ENCODE measurements at regions not wholly inside any gene's neighbourhood (a gene's known extent, or its start where the extent isn't known, plus 50 kb on each side); places are given as distances from the start of the nearest gene placed in this dataset.
"Not testable (repeated sequence)": the region's sequence is repeated elsewhere in the genome, so short reads cannot be mapped to it uniquely, and the experiment has no call there.

DNA sequence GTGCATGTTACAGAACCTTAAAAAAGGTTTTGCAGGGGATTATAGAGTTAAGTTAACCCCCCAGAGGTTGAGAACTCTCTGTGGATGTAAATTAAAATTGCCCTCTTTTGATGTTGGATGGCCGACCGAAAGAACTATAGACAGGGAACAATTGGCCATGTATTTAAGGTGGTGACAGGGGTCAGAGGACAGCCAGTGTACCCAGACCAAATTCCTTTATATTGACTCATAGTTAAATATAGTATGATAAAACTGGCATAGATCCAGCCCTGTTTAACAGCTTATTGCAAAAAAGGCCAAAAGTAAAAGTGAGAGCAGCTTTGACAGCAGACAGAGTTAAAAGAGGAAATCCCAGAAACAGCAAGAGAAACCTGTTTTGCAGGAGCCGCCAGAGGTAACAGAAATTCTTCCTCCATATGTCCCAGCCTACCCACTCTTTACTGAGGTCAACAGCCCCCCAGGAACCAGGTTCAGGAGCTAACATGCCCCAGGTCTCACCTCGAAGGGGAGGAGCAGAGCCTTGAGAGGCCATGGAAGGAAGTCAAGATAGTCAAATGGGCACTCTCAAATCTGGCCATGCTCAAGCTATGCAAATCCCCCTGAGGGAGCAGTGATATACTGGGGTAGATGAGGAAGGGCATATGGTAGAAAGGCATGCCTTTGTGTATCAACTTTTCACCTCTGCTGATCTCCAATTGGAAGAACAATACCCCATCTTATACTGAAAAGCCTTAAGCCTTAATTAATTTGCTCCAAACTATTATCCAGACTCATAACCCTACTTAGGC lies 156.4 kb upstream of the COX7C start:
- DNase-seq, result no peak

DNA sequence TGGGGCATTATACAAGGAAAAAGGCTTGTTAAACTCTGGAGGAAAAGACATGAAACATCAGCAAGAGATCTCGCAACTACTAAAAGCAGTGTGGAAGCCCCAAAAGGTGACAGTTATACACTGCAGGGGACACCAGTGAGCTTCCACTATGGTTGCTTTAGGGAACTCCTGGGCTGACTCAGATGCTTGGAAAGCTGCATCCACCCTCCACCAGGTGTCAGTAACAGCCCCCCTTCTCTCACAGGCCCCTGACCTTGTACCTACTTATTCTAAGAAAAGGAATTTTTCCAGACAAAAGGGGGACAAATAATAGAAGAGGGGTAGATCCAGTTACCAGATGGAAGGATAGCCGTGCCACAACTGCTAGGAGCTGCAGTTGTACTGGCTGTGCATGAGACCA lies 154.4 kb upstream of the COX7C start:
- DNase-seq, result no peak

DNA sequence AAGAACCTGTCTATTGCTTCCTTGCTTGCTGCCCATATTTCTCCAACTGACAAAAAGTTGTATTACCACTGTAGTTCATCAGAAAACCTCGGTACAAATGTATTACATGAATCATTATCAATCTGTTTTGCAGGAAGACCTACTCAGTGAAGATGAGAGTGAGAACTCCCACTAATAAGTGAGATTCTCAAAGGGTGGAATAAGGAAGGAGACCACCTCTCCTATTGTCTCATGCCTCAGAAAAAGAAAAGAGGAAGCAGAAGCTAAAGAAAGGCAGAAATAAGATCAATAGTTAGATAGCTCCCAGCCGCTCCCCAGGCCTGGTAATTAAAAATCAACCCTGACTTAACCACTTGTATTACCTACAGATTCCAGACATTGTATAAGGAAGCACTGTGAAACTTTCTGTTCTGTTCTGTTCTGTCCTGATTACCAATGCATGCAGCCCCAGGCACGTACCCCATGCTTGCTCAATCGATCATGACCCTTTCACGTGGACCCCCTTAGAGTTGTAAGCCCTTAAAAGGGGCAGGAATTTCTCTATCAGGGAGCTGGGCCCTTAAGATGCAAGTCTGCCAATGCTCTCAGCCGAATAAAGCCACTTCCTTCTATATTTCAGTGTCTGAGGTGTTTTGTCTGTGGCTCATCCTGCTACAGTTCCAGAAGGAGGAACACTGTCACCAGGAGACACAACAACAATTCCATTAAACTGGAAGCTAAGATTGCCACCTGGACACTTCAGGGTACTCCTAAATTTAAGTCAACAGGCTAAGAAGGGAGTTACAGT lies 152.5 kb upstream of the COX7C start:
- DNase-seq, result no peak

DNA sequence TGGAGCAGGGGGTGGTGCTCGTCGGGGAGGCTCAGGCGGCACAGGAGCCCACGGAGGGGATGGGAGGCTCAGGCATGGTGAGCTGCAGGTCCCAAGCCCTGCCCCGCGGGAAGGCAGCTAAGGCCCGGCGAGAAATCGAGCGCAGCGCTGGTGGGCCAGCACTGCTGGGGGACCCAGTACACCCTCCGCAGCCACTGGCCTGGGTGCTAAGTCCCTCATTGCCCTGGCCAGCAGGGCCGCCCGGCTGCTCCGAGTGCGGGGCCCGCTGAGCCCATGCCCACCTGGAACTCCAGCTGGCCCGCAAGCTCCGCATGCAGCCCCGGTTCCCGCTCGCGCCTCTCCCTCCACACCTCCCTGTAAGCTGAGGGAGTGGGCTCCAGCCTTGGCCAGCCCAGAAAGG lies 151.0 kb upstream of the COX7C start:
- not testable (repeated sequence) for DNase-seq

DNA sequence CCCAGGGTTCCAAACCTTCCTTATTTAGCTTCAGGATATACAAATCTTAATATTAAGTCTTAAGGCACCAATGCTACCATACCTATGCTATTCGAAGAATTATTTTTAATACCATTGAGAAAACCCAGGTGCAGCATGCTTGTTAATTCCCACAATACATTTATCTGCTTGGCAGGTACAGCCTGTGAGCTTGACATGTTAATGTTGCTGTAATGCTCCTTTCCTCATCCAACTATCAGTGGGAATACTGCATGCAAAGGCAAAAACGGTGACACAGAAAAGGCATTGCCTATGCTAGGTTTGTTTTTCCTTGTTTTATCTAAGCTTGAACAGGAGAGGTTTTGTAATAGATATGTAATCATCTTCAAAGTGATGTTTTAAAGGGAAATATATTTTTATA lies 135.7 kb upstream of the COX7C start:
- DNase-seq, result no peak

DNA sequence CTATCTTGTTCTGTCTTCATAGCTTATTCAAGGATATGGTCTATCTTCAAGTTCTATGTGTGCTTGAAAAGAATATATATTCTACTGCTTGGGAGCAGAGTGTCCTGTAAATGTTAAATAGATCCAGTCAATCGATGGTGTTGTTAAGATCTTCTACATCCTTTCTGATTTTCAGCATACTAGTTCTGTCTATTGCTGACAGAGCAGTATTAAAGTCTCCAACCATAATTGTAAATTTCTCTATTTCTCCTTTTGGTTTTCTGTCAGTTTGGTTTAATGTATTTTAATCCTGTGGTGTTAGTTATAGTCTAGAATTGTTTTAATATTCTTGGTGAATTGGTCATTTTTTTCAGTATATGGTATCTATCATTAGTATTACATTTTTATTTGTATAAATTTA lies 124.0 kb upstream of the COX7C start:
- DNase-seq, result no peak

DNA sequence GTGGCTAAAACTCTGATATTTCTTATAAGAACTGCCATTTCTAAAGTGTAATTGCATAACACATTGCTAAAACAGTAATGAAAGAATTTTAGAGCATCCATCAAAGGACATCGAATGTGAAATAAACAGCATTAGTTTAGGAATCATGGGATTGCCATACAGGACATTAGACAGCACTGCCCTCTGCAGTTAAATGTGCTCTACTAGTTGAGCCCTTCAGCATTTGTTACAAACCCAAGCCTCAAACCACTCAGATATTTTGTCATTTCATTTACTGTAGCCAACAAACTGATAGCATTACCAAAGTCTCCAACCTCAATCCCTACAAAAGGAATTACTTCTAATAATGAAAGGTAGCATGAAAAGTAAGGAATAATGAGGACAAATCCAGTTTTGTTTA lies 116.8 kb upstream of the COX7C start:
- DNase-seq, result no peak

DNA sequence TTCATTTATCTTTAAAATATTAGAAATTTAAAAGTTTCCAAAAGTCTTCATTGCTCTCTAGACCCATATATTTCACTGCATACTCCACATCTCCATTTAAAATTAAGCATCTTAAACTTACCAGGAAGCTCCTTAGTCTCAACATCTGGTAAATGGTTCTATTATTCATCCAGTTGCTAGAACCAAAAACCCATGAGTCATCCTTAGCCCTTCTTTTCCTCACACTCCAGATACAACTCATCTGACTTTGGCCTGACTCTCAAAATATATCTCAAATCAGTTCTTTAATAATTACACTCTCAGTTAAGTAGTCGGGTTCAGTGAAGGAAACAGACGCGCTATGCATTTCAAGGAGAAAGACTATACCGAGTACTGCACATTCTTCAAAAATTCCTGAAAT lies 110.2 kb upstream of the COX7C start:
- DNase-seq, result no peak

DNA sequence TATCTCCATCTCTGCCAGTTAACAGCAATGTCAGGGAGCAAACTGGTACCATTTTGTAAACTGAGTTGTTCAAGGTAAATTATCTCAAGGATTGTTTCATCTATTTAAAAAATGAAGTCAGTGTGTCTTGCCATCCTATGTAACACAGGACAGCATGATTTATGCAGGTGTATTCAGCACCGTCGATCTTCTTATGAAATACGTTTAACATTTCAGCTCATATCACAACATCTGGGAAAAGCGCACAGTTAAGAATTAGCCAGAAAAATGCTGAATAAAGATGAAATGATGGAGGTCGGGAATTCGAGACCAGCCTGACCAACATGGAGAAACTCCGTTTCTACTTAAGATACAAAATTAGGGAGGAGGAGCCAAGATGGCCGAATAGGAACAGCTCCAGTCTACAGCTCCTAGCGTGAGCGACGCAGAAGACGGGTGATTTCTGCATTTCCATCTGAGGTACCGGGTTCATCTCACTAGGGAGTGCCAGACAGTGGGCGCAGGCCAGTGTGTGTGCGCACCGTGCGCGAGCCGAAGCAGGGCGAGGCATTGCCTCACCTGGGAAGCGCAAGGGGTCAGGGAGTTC lies 107.3 kb upstream of the COX7C start:
- DNase-seq, result not testable (repeated sequence)

DNA sequence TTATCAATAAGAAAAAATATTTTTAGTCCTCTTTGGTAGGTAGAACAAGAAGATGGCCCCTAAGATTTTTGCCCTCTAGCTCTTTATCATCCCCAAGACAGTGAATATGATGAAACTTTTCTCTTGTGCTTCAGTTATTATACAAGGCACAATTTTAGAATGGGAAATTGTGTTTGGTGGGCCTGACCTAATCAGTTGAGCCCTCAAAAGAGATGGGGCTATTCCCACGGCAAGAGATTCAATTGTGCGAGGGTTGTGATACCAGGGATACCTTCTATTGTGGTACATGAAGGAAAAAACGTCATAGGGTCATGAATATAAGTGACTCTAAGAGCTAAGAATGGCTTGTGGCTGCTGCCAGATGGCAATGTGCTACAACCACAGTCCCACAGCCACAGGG lies 94.0 kb upstream of the COX7C start:
- DNase-seq, result no peak

DNA sequence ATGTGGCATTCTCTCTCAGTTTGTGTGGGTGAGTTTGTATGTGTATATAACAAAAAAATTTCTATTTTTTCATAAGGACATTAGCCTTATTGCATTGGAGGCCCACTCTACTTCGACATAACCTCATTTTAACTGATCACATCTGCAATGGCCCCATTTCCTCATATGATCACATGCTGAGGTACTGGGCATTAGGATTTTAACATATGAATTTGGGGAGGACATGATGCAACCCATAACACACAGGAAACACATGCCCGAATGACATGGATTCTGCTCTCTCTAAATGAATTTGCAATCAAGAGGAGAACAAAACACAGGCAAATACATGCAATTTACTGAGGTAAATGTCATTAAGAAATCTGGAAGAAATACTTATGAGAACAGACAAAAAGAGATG lies 92.1 kb upstream of the COX7C start:
- no peak for DNase-seq

DNA sequence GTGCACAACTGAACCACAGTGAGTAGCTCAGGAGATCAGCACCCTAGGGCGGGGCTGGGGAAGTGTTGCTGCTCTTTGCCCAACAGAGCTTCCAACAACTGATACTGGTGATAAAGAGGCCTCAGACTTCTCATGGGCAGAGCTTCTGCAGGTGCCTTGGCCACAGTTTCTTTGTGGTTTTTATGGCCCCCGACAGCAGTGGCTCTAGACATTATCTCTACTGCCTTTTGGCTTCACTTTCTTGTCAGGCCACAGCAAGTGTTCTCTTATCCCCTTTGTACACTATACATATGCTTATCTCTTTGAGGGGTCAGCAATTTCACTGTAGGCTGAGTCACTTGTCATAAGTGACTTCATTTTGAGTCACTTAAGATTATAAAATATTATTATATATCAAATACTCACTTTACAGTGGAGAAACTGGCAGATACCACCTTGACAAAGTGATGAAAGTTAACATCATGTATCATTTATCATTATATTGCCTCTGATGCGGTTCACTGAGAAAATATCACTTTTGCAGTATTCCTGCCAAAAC lies 90.9 kb upstream of the COX7C start:
- no peak for DNase-seq

DNA sequence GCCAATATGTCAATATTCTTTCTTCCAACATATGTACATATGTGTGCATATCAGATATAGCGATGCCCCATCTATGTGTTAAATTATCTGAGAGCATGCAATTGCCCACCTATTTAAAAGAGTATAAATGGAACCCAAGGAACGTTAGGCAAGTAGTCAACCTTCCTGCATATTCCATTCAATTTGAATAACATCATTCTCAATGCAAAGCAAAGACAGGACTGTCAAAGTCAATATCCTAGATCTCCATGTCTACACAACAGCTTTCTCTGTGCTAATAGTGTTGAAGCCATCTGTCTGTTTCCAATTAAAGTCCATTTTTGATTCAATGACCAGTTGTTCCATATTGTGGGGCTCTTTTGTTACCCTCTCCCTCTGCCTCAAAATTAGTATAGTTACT lies 85.3 kb upstream of the COX7C start:
- DNase-seq, result no peak

DNA sequence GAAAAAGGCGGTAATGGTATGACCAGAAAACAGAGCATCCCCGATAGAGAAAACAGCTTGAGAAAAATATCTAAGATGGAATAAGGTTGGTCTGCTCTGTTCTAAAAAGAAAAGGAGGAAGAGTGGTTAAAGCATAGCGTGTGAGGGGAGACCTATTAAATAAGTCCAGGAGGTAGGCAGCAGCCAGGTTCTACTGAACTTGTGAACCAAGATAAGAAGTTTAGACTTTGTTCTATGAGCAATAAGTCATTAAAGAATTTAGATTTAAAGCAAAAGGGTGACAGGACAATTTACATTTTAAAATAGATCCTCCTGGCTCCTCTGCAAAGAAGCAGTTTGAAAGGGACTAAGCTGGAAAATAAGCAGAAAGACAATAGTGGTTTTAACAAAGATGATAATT lies 81.3 kb upstream of the COX7C start:
- DNase-seq, result no peak

DNA sequence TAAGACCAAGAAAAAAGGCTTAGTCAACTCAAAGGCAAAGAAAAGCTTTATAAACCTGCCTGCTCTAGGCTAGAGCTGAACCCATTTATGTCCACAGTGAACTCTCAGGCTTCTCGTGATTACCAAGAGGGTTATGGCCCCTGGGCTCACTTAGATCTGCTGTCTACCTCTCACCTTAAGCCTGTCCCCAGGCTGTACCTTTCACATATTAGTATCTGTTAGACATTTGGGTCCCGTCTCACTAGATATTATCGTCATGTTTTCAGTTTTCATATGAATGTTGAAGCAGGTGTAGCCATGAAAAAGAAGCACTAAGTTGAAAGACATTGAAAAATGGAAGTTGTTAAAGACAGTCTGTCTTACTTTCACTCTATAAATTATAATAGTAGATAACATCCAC lies 75.2 kb upstream of the COX7C start:
- no peak for DNase-seq

DNA sequence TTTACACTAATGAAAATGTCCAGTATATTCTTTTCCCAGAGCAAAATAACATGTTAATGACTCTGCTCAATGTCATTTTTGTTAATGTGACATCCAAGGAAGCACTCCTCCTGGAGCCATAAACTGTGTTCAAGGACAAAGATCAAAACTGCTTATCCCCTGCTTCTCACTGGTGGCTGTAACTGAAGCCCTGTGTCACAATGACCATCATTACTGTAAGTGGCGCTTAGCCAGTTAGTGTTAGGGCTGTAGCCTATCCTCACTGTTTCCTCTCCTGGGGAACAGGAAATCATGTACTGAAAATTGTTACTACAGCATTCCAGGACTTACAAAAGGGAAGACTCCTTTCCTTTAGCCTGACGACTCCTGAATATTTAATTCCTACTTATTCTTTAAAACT lies 71.7 kb upstream of the COX7C start:
- no peak for DNase-seq

DNA sequence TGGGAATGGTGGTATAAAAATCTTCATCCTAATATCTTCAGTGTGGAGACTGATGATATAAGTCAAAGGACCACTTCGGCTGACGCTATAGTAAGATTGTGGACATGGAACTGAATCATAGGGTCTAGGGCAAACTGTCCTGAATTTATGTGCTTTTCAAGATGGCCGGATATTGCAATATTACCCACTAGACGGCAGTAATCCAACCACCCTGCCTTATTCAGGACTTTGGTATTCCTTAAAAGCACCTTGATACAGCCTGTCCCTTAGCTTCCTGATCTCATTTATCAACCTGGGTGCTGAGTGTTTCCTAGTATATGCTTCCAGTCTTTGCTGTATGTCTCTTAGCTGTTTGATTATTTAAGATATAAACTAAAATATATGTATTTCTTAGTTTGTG lies 71.2 kb upstream of the COX7C start:
- no peak for DNase-seq

DNA sequence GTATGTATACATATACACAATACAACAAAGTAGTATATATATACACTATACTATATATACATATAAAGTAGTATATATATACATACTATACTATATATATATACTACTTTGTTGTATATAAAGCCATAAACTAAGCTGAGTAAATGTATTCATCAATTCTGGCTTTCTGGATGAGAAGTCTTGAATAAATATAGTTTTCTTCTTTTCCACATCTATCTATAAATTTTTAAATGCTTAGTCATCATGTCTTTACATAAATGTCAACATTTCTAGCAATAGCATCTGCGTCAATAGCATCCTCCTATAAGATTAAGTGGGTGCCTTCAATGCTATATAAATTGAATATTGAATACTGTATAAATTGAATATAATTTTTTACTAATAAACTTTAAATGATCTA lies 63.1 kb upstream of the COX7C start:
- DNase-seq, result no peak

DNA sequence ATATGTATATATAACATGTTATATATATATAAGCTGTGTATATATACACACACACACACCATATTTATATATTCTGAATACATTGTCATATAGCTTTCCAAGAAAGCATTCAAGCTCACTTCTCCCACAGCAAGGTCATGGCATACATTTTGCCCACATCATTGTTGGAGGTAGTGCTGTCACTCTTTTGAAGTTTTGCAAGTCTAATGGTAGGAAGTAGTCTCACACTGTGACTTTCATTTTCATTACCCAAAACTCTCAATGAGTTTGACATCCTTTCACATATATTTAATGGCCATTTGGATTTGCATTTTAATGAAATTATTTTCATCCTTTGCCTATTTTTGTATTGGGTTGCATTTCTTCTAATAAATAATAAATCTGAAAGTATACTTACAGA lies 59.8 kb upstream of the COX7C start:
- no peak for DNase-seq

DNA sequence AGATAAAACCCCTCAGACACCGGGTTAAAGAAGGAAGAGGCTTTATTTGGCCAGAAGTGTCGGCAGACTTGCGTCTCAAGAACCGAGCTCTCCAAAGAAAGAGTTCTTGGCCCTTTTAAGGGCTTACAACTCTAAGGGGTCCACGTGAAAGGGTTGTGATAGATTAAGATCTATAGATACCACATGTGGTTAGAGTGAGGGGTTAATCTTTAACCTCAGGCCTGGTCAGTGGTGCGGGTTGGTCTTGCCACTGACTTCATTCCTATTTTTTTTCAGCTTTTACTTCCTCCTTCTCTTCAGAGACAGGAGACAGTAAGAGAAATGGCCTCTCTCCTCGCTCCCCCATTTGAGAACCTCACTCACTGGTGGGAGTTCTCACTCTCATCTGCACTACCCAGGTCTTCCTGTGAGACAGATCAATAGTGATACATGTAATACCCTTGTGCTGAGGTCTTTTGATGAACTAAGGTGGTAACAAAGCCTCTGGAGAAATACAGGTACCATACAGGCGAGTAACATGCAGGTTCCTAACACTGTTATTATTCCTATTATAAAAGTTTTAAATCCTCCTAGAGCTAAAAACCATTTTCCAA lies 52.4 kb upstream of the COX7C start:
- DNase-seq, result no peak

DNA sequence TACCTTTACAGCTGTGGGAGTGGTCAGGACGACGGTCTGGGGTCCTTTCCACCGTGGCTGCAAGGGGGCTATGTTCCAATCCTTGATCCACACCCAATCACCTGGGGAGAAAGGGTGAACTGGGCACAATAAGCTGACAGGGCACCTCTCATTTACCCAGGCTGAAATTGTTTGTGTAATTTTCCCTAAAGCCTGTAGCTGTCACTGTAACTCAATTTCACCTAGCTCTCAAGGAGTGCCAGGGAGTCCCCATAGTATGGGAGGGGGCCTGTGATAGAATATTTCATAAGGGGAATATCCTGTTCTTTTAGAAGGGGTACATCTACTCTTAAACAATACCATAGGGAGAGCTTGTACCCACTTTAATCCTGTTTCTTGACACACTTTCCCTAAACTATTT lies 51.7 kb upstream of the COX7C start:
- not testable (repeated sequence) for DNase-seq

Measured in EL (cell line).